ENCODE measurements at regions not wholly inside any gene's neighbourhood (a gene's known extent, or its start where the extent isn't known, plus 50 kb on each side); places are given as distances from the start of the nearest gene placed in this dataset.

- H3K27ac Mint-ChIP-seq: no peak overlapping the region
- Histone ChIP-seq H4K20me1 (ENCODE audit: insufficient read depth, low read length) (no peaks in the 10 kb centered on the region), H3K9ac (ENCODE audit: insufficient read depth, low read length, poor library complexity, severe bottlenecking) (no peak overlapping the region), H3K27me3 (ENCODE audit: control insufficient read depth in 2 of 2, insufficient read depth in 2 of 2, low read length in 2 of 2) (no peaks in the 10 kb centered on the region), H2AFZ (ENCODE audit: insufficient read depth, low read depth, low read length, poor library complexity, severe bottlenecking) (no peak overlapping the region), H3K4me1 (ENCODE audit: control insufficient read depth in 1 of 2, insufficient read depth in 2 of 2, low read length in 2 of 2) (no peaks in the 10 kb centered on the region), H3K36me3 (replicated peaks in 1 of 2; ENCODE audit: control insufficient read depth in 1 of 2, insufficient read depth in 2 of 2, low read length in 2 of 2) (no peaks in the 10 kb centered on the region), H3K4me2 (replicated peaks; ENCODE audit: extremely low read depth, low read length, poor library complexity, severe bottlenecking) (no peak overlapping the region), H3K27ac (ENCODE audit: low read depth in 1 of 2, low read length in 2 of 2) (no peak overlapping the region), H3K9me3 (replicated peaks in 1 of 2; ENCODE audit: control insufficient read depth in 1 of 2, insufficient read depth in 1 of 2, low read length in 2 of 2) (peaks cover 24 to 31% of the 10 kb centered on the region in 2 donors), H3K79me2 (ENCODE audit: insufficient read depth, low read length) (no peaks in the 10 kb centered on the region), H3K4me3 (replicated peaks in 1 of 3; ENCODE audit: low read depth in 2 of 3, low read length in 3 of 3) (no peak overlapping the region)
- no peak for TF ChIP-seq CTCF (IDR thresholded peaks at IDR 0.05)
- DNase-seq: no peak
- H3K36me3 Mint-ChIP-seq: no peaks in the 10 kb centered on the region
- no peaks in the 10 kb centered on the region for H3K4me1 Mint-ChIP-seq
- peaks cover 0 to 2% (median 0%) of the 10 kb centered on the region in 3 donors for H3K27me3 Mint-ChIP-seq (ENCODE audit: low read depth in 3 of 3)
- intact Hi-C loops (cut with micrococcal nuclease): no loop called here
- H3K4me3 Mint-ChIP-seq: no peak overlapping the region
- H3K9me3 Mint-ChIP-seq: peaks cover 3 to 19% (median 6%) of the 10 kb centered on the region in 7 donors
Observed at GRCh38 chr4:92066485-92066884, 237.3 kb upstream of the GRID2 start.

- no peak for DNase-seq
Observed at GRCh38 chr4:92071587-92071986, 232.2 kb upstream of the GRID2 start.

More at GRCh38 chr4:92071587-92071986, 232.2 kb upstream of the GRID2 start:
- no peaks in the 10 kb centered on the region for H3K27me3 ChIP-seq (ENCODE audit: control insufficient read depth in 2 of 2, insufficient read depth in 2 of 2, low read length in 2 of 2)
- H4K20me1 ChIP-seq (ENCODE audit: insufficient read depth, low read length): no peaks in the 10 kb centered on the region
- no peak overlapping the region for H3K27ac ChIP-seq (ENCODE audit: low read depth in 1 of 2, low read length in 2 of 2)
- H3K9me3 Mint-ChIP-seq: peaks cover 5 to 31% (median 13%) of the 10 kb centered on the region in 7 donors
- no peak overlapping the region for H3K9ac ChIP-seq (ENCODE audit: insufficient read depth, low read length, poor library complexity, severe bottlenecking)
- no peaks in the 10 kb centered on the region for H3K36me3 Mint-ChIP-seq
- no peaks in the 10 kb centered on the region for H3K36me3 ChIP-seq (replicated peaks in 1 of 2; ENCODE audit: control insufficient read depth in 1 of 2, insufficient read depth in 2 of 2, low read length in 2 of 2)
- no peaks in the 10 kb centered on the region for H3K27me3 Mint-ChIP-seq (ENCODE audit: low read depth in 3 of 3)
- no peak overlapping the region for H3K27ac Mint-ChIP-seq
- peaks cover 23 to 28% of the 10 kb centered on the region in 2 donors for H3K9me3 ChIP-seq (replicated peaks in 1 of 2; ENCODE audit: control insufficient read depth in 1 of 2, insufficient read depth in 1 of 2, low read length in 2 of 2)
- no peaks in the 10 kb centered on the region for H3K4me1 Mint-ChIP-seq
- H2AFZ ChIP-seq (ENCODE audit: insufficient read depth, low read depth, low read length, poor library complexity, severe bottlenecking): no peak overlapping the region
- 100% methylated on average over 1 of the region's 1 CpG for WGBS (ENCODE audit: insufficient coverage)
- no peak overlapping the region for H3K4me3 Mint-ChIP-seq
- TF ChIP-seq CTCF (IDR thresholded peaks at IDR 0.05): no peak
- no peaks in the 10 kb centered on the region for H3K79me2 ChIP-seq (ENCODE audit: insufficient read depth, low read length)
- intact Hi-C loops (cut with micrococcal nuclease): no loop called here
- no peak overlapping the region for H3K4me2 ChIP-seq (replicated peaks; ENCODE audit: extremely low read depth, low read length, poor library complexity, severe bottlenecking)
- H3K4me3 ChIP-seq (replicated peaks in 1 of 3; ENCODE audit: low read depth in 2 of 3, low read length in 3 of 3): no peak overlapping the region
- no peaks in the 10 kb centered on the region for H3K4me1 ChIP-seq (ENCODE audit: control insufficient read depth in 1 of 2, insufficient read depth in 2 of 2, low read length in 2 of 2)
